ENCODE measurements at regions not wholly inside any gene's neighbourhood (a gene's known extent, or its start where the extent isn't known, plus 50 kb on each side); places are given as distances from the start of the nearest gene placed in this dataset.

GRCh38 chr21:23664193-23664694, 1943.0 kb downstream of the MRPL39 start:
- no peak overlapping the region for H2BK5ac ChIP-seq (ENCODE audit: low read depth, low read length, poor library complexity)
- H3K4me1 ChIP-seq (ENCODE audit: control insufficient read depth in 1 of 2, insufficient read depth in 2 of 2, low read length in 2 of 2), result no peaks in the 10 kb centered on the region
- no peak overlapping the region for H4K91ac ChIP-seq (ENCODE audit: low read depth, low read length)
- H2AK5ac ChIP-seq (ENCODE audit: low read length), result no peak overlapping the region
- H3K4me2 ChIP-seq (ENCODE audit: low read length), result no peak overlapping the region
- H3K23ac ChIP-seq (ENCODE audit: low read length), result no peak overlapping the region
- H3K4ac ChIP-seq (ENCODE audit: low read depth, low read length), result no peak overlapping the region
- H4K8ac ChIP-seq (ENCODE audit: low read depth, low read length), result no peak overlapping the region
- no peak overlapping the region for H2BK12ac ChIP-seq (ENCODE audit: low read length)
- H3K4me3 ChIP-seq (ENCODE audit: low read depth, low read length), result no peak overlapping the region
- no peak overlapping the region for H3K9ac ChIP-seq (ENCODE audit: low read length)
- no peaks in the 10 kb centered on the region for H3K9me3 ChIP-seq (ENCODE audit: insufficient read depth, low read depth, low read length)
- H3K27ac ChIP-seq (ENCODE audit: low read depth, low read length), result no peak overlapping the region
- no peak overlapping the region for H3K14ac ChIP-seq (ENCODE audit: low read length)
- no peak overlapping the region for H4K12ac ChIP-seq (ENCODE audit: low read depth, low read length)
- no peak for DNase-seq
- H3K79me2 ChIP-seq (ENCODE audit: control insufficient read depth, insufficient read depth, low read length, poor library complexity), result no peaks in the 10 kb centered on the region
- no peaks in the 10 kb centered on the region for H3K36me3 ChIP-seq (ENCODE audit: control insufficient read depth in 1 of 2, insufficient read depth in 2 of 2, low read length in 2 of 2)
- no CpG with 5 or more reads among the region's 3 CpGs for WGBS (ENCODE audit: extremely low coverage, insufficient coverage, insufficient read length)
- H3K27me3 ChIP-seq (ENCODE audit: insufficient read depth, low read length), result no peaks in the 10 kb centered on the region
- no peak overlapping the region for H2BK120ac ChIP-seq (ENCODE audit: insufficient read depth, low read length, poor library complexity)
- H3K18ac ChIP-seq (ENCODE audit: low read length), result no peak overlapping the region
- H2AFZ ChIP-seq (ENCODE audit: insufficient read depth, low read length, poor library complexity), result no peak overlapping the region
- H3K79me1 ChIP-seq (ENCODE audit: low read length), result no peaks in the 10 kb centered on the region

DNA sequence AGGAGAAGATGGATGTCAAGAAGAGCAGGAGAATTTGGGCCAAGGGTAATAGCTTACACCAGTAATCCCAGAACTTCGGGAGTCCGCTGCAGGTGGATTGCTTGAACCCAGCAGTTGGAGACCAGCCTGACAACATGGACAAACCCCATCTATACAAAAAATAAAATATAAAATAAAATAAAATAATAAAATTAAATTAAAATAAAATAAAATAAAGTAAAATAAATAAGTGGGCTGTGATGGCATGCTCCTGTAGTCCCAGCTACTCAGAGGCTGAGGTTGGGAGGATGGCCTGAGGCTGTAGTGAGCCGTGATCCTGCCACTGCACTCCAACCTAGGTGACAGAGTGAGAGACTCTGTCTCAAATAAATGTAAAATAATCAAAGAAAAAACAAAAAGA, 1946.7 kb downstream of the MRPL39 start:
- Histone ChIP-seq H2BK5ac (ENCODE audit: low read depth, low read length, poor library complexity) (no peak overlapping the region), H2BK120ac (ENCODE audit: insufficient read depth, low read length, poor library complexity) (no peak overlapping the region), H2AFZ (ENCODE audit: insufficient read depth, low read length, poor library complexity) (no peak overlapping the region), H3K27me3 (ENCODE audit: insufficient read depth, low read length) (no peaks in the 10 kb centered on the region), H3K4me1 (ENCODE audit: control insufficient read depth in 1 of 2, insufficient read depth in 2 of 2, low read length in 2 of 2) (no peaks in the 10 kb centered on the region), H3K4ac (ENCODE audit: low read depth, low read length) (no peak overlapping the region), H3K79me1 (ENCODE audit: low read length) (no peaks in the 10 kb centered on the region), H2AK5ac (ENCODE audit: low read length) (no peak overlapping the region), H4K8ac (ENCODE audit: low read depth, low read length) (no peak overlapping the region), H3K27ac (ENCODE audit: low read depth, low read length) (no peak overlapping the region), H3K79me2 (ENCODE audit: control insufficient read depth, insufficient read depth, low read length, poor library complexity) (no peaks in the 10 kb centered on the region), H3K18ac (ENCODE audit: low read length) (no peak overlapping the region), H3K9me3 (ENCODE audit: insufficient read depth, low read depth, low read length) (no peaks in the 10 kb centered on the region), H4K12ac (ENCODE audit: low read depth, low read length) (no peak overlapping the region), H3K36me3 (ENCODE audit: control insufficient read depth in 1 of 2, insufficient read depth in 2 of 2, low read length in 2 of 2) (no peaks in the 10 kb centered on the region), H3K14ac (ENCODE audit: low read length) (no peak overlapping the region), H3K4me3 (ENCODE audit: low read depth, low read length) (no peak overlapping the region), H2BK12ac (ENCODE audit: low read length) (no peak overlapping the region), H3K9ac (ENCODE audit: low read length) (no peak overlapping the region), H3K4me2 (ENCODE audit: low read length) (no peak overlapping the region), H4K91ac (ENCODE audit: low read depth, low read length) (no peak overlapping the region), H3K23ac (ENCODE audit: low read length) (no peak overlapping the region)
- DNase-seq, result no peak
- WGBS (ENCODE audit: extremely low coverage, insufficient coverage, insufficient read length), result no CpG with 5 or more reads among the region's 3 CpGs

DNA sequence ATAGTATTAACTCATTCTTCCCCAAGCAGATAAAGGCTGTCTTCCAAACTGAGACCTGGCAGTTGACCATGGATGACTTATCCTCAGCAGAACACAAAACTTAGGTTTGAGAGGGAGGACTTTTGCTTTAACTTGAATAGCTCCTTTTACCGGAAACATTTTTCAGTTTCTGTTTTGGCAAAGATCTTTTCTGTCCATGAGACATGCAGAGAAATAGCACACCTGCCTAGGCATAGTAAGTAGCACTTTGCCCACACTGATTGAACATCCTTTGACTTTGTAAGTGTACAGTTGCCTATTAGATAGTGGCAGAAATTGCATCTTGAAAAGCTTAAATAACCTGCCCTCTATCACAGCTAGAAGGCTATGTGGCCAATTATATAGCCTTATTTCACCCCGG, 1962.5 kb downstream of the MRPL39 start:
- no peak overlapping the region for H2AK5ac ChIP-seq (ENCODE audit: low read length)
- no peak overlapping the region for H3K4me2 ChIP-seq (ENCODE audit: low read length)
- no peak overlapping the region for H4K8ac ChIP-seq (ENCODE audit: low read depth, low read length)
- H3K4me1 ChIP-seq (ENCODE audit: control insufficient read depth in 1 of 2, insufficient read depth in 2 of 2, low read length in 2 of 2), result no peaks in the 10 kb centered on the region
- H3K9ac ChIP-seq (ENCODE audit: low read length), result no peak overlapping the region
- no peak overlapping the region for H4K12ac ChIP-seq (ENCODE audit: low read depth, low read length)
- no peak overlapping the region for H2BK5ac ChIP-seq (ENCODE audit: low read depth, low read length, poor library complexity)
- no peak overlapping the region for H4K91ac ChIP-seq (ENCODE audit: low read depth, low read length)
- no peak overlapping the region for H2BK120ac ChIP-seq (ENCODE audit: insufficient read depth, low read length, poor library complexity)
- no peaks in the 10 kb centered on the region for H3K36me3 ChIP-seq (ENCODE audit: control insufficient read depth in 1 of 2, insufficient read depth in 2 of 2, low read length in 2 of 2)
- H3K27ac ChIP-seq (ENCODE audit: low read depth, low read length), result no peak overlapping the region
- no peak overlapping the region for H2AFZ ChIP-seq (ENCODE audit: insufficient read depth, low read length, poor library complexity)
- no peak for DNase-seq
- no peak overlapping the region for H3K14ac ChIP-seq (ENCODE audit: low read length)
- H3K79me1 ChIP-seq (ENCODE audit: low read length), result no peaks in the 10 kb centered on the region
- no peak overlapping the region for H2BK12ac ChIP-seq (ENCODE audit: low read length)
- no peak overlapping the region for H3K4ac ChIP-seq (ENCODE audit: low read depth, low read length)
- no peaks in the 10 kb centered on the region for H3K27me3 ChIP-seq (ENCODE audit: insufficient read depth, low read length)
- no peak overlapping the region for H3K23ac ChIP-seq (ENCODE audit: low read length)
- no peak overlapping the region for H3K4me3 ChIP-seq (ENCODE audit: low read depth, low read length)
- H3K9me3 ChIP-seq (ENCODE audit: insufficient read depth, low read depth, low read length), result peaks cover 2% of the 10 kb centered on the region
- H3K79me2 ChIP-seq (ENCODE audit: control insufficient read depth, insufficient read depth, low read length, poor library complexity), result no peaks in the 10 kb centered on the region
- no CpG with 5 or more reads among the region's 2 CpGs for WGBS (ENCODE audit: extremely low coverage, insufficient coverage, insufficient read length)
- H3K18ac ChIP-seq (ENCODE audit: low read length), result no peak overlapping the region

DNA sequence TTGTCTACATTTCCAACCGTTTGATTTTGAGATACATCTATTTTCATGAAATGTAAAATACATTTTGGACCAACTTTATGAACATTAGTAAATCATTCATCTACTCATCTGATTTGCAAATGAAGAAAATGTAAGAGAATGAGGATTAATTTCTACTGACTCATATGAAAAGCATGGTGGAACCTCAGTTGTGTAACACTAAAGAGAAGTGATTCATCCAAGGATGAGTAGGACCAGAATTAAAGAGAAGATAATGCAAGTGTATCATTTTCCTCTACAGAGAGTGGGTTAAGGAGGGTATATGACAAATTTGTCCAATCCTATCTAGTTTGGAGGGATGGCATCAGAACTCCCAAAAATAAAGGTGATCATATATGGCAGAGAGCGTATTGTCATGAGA, 1967.6 kb downstream of the MRPL39 start:
- no peaks in the 10 kb centered on the region for H3K4me1 ChIP-seq (ENCODE audit: control insufficient read depth in 1 of 2, insufficient read depth in 2 of 2, low read length in 2 of 2)

More for the DNA sequence above, 1967.6 kb downstream of the MRPL39 start:
- Histone ChIP-seq H2BK5ac (ENCODE audit: low read depth, low read length, poor library complexity) (no peak overlapping the region), H3K27me3 (ENCODE audit: insufficient read depth, low read length) (no peaks in the 10 kb centered on the region), H3K9ac (ENCODE audit: low read length) (no peak overlapping the region), H2BK120ac (ENCODE audit: insufficient read depth, low read length, poor library complexity) (no peak overlapping the region), H3K79me2 (ENCODE audit: control insufficient read depth, insufficient read depth, low read length, poor library complexity) (no peaks in the 10 kb centered on the region), H3K18ac (ENCODE audit: low read length) (no peak overlapping the region), H3K36me3 (ENCODE audit: control insufficient read depth in 1 of 2, insufficient read depth in 2 of 2, low read length in 2 of 2) (no peaks in the 10 kb centered on the region), H3K4me3 (ENCODE audit: low read depth, low read length) (no peak overlapping the region), H3K79me1 (ENCODE audit: low read length) (no peaks in the 10 kb centered on the region), H3K27ac (ENCODE audit: low read depth, low read length) (no peak overlapping the region), H4K91ac (ENCODE audit: low read depth, low read length) (no peak overlapping the region), H2BK12ac (ENCODE audit: low read length) (no peak overlapping the region), H3K9me3 (ENCODE audit: insufficient read depth, low read depth, low read length) (no peaks in the 10 kb centered on the region), H4K12ac (ENCODE audit: low read depth, low read length) (no peak overlapping the region), H2AK5ac (ENCODE audit: low read length) (no peak overlapping the region), H3K23ac (ENCODE audit: low read length) (no peak overlapping the region), H2AFZ (ENCODE audit: insufficient read depth, low read length, poor library complexity) (no peak overlapping the region), H3K4ac (ENCODE audit: low read depth, low read length) (no peak overlapping the region), H4K8ac (ENCODE audit: low read depth, low read length) (no peak overlapping the region), H3K4me2 (ENCODE audit: low read length) (no peak overlapping the region), H3K14ac (ENCODE audit: low read length) (no peak overlapping the region)
- WGBS (ENCODE audit: extremely low coverage, insufficient coverage, insufficient read length), result no CpG with 5 or more reads among the region's 2 CpGs
- DNase-seq, result no peak
